Tibial nerve (tissue), 3 donors: ENCODE measurements at regions not wholly inside any gene's neighbourhood (a gene's known extent, or its start where the extent isn't known, plus 50 kb on each side); places are given as distances from the start of the nearest gene placed in this dataset.

ENCODE experiments used
- POLR2A ChIP-seq, 2 donors: fragments of 450-650 bp; IDR thresholded peaks; one replicate each; pipeline ENCODE4 v1.6.1; 2017; ENCODE audit warnings: antibody characterized with exemption in 2 of 2, mild to moderate bottlenecking in 2 of 2, moderate library complexity in 2 of 2
- TF ChIP-seq, protein P1 (sequence below), 5 experiments: fragments of 200-600 bp in 3 of 5; fragments of 450-650 bp in 2 of 5; sonication (generic) in 3 of 5; IDR thresholded peaks; one replicate each; pipeline ENCODE4 v1.5.1; 2016 to 2019; ENCODE audit warnings: antibody characterized with exemption in 5 of 5, mild to moderate bottlenecking in 3 of 5, moderate library complexity in 2 of 5

DNA sequence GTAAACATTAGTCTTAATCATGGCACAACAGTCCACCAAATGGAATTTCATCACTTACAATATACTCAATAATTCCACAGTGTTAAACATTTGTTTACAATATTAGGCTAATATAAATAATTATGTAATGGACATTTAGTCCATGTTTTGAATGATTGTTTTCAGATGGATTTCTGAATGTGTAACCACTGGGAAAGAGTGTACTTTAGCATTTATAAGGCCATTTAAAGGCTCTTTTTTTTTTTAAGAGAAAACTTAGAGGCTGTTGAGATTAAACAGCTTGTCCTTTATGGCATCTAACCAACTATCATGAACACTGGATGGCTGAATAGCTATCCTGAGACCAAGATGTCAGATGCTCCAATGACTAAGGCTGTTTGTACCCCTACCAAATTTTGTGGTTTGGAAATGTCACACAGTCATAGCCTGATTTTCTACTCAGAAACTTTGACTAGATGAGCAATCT lies 248.3 kb upstream of the GLI3 start:
- TF ChIP-seq, protein P1, sequence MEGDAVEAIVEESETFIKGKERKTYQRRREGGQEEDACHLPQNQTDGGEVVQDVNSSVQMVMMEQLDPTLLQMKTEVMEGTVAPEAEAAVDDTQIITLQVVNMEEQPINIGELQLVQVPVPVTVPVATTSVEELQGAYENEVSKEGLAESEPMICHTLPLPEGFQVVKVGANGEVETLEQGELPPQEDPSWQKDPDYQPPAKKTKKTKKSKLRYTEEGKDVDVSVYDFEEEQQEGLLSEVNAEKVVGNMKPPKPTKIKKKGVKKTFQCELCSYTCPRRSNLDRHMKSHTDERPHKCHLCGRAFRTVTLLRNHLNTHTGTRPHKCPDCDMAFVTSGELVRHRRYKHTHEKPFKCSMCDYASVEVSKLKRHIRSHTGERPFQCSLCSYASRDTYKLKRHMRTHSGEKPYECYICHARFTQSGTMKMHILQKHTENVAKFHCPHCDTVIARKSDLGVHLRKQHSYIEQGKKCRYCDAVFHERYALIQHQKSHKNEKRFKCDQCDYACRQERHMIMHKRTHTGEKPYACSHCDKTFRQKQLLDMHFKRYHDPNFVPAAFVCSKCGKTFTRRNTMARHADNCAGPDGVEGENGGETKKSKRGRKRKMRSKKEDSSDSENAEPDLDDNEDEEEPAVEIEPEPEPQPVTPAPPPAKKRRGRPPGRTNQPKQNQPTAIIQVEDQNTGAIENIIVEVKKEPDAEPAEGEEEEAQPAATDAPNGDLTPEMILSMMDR (IDR thresholded peaks at IDR 0.05), result no peak
- no peak for TF ChIP-seq POLR2A (IDR thresholded peaks at IDR 0.05)
